Astrocyte (in vitro differentiated cells and primary cell): ENCODE measurements at regions not wholly inside any gene's neighbourhood (a gene's known extent, or its start where the extent isn't known, plus 50 kb on each side); places are given as distances from the start of the nearest gene placed in this dataset.

ENCODE experiments used
- DNase-seq: peaks from one replicate; pipeline ENCODE4 v3.0.0-alpha.2; 2010; ENCODE audit warnings: low read depth
- FAIRE-seq: peaks from 2 replicates; lab custom pipeline; 2011; peaks lifted over from hg19 to GRCh38; lab: Jason Lieb, UNC
- H2AFZ ChIP-seq: 2 replicates; pipeline ENCODE4 v1.6.0; 2012; ENCODE audit warnings: low read depth, low read length, inconsistent platforms
- H3K27ac ChIP-seq: 2 replicates; pipeline ENCODE4 v1.5.1; 2011; ENCODE audit warnings: low read depth, low read length, inconsistent platforms
- H3K27me3 ChIP-seq: 2 replicates; pipeline ENCODE4 v1.6.0; 2011; ENCODE audit warnings: low read length, inconsistent platforms; ENCODE audit not compliant: insufficient read depth
- H3K36me3 ChIP-seq: 2 replicates; pipeline ENCODE4 v1.5.1; 2011; ENCODE audit warnings: low read length, inconsistent platforms; ENCODE audit not compliant: insufficient read depth
- H3K4me1 ChIP-seq: 2 replicates; pipeline ENCODE4 v1.5.1; 2011; ENCODE audit warnings: low read length, inconsistent platforms; ENCODE audit not compliant: insufficient read depth
- H3K4me2 ChIP-seq: 2 replicates; pipeline ENCODE4 v1.6.0; 2012; ENCODE audit warnings: low read length, inconsistent platforms
- H3K4me3 ChIP-seq: 2 replicates; pipeline ENCODE4 v1.5.1; 2011; ENCODE audit warnings: low read depth, mild to moderate bottlenecking, low read length, inconsistent platforms; ENCODE audit not compliant: insufficient read depth
- H3K79me2 ChIP-seq: 2 replicates; pipeline ENCODE4 v1.6.0; 2012; ENCODE audit warnings: mild to moderate bottlenecking, low read length, inconsistent platforms; ENCODE audit not compliant: insufficient read depth
- H3K9ac ChIP-seq: 2 replicates; pipeline ENCODE4 v1.6.0; 2012; ENCODE audit warnings: mild to moderate bottlenecking, low read length, inconsistent platforms
- H3K9me3 ChIP-seq: 2 replicates; pipeline ENCODE4 v1.5.1; 2012; ENCODE audit warnings: low read depth, mild to moderate bottlenecking, low read length, inconsistent platforms; ENCODE audit not compliant: insufficient read depth
- H4K20me1 ChIP-seq: 2 replicates; pipeline ENCODE4 v1.6.0; 2012; ENCODE audit warnings: low read length, inconsistent platforms; ENCODE audit not compliant: insufficient read depth
- H3K27ac Mint-ChIP-seq: one replicate; pipeline ENCODE4 v1.8.0; 2021; ENCODE audit warnings: mild to moderate bottlenecking, mixed read lengths; ENCODE audit not compliant: unreplicated experiment
- H3K27me3 Mint-ChIP-seq: one replicate; pipeline ENCODE4 v1.8.0; 2021; ENCODE audit warnings: low read depth, mixed read lengths; ENCODE audit not compliant: unreplicated experiment
- H3K36me3 Mint-ChIP-seq: one replicate; pipeline ENCODE4 v1.8.0; 2021; ENCODE audit warnings: low read depth, mixed read lengths; ENCODE audit not compliant: unreplicated experiment
- H3K4me1 Mint-ChIP-seq: one replicate; pipeline ENCODE4 v1.8.0; 2021; ENCODE audit warnings: low read depth, mixed read lengths; ENCODE audit not compliant: unreplicated experiment
- H3K4me3 Mint-ChIP-seq: one replicate; pipeline ENCODE4 v1.8.0; 2021; ENCODE audit warnings: mild to moderate bottlenecking, moderate library complexity, mixed read lengths; ENCODE audit not compliant: unreplicated experiment
- H3K9me3 Mint-ChIP-seq: one replicate; pipeline ENCODE4 v1.8.0; 2021; ENCODE audit warnings: mild to moderate bottlenecking, mixed read lengths; ENCODE audit not compliant: unreplicated experiment
- EZH2 ChIP-seq: IDR thresholded peaks from 2 replicates; pipeline ENCODE4 v1.6.1; 2012; ENCODE audit warnings: mild to moderate bottlenecking, low read length, inconsistent platforms; ENCODE audit not compliant: insufficient read depth
- TF ChIP-seq, protein P1 (sequence below): IDR thresholded peaks from 2 replicates; pipeline ENCODE4 v1.5.1; 2011; ENCODE audit warnings: low read depth, mild to moderate bottlenecking, inconsistent platforms, low read length, moderate library complexity; ENCODE audit not compliant: insufficient read depth

DNA sequence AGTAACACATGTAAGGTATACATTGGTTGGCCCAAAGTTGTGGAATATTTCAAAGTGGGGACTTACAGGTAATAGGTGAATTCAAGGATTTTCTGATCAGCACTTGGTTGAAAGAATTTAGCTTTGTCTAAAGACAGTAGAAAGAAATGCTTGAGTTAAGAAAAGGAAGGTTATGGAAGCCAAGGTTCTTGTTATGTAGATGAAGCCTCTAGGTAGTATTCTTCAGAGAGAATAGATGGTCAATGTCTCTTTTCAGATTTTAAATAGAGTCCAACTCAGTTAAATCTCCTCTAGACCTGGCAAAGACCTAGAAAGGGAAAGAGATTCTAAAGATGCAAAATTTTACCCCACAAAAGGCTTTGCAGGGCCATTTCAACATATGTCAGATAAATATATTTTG, 157.4 kb downstream of the ANKRD30B start:
- DNase-seq (no peak), FAIRE-seq (no peak)
- H3K27me3 ChIP-seq, result no peaks in the 10 kb centered on the region
- no peaks in the 10 kb centered on the region for H3K4me1 ChIP-seq
- no peak overlapping the region for H2AFZ ChIP-seq
- Mint-ChIP-seq H3K27ac (no peak overlapping the region), H3K4me3 (no peak overlapping the region), H3K9me3 (peaks cover 10% of the 10 kb centered on the region), H3K27me3 (peaks cover 1% of the 10 kb centered on the region), H3K4me1 (no peaks in the 10 kb centered on the region), H3K36me3 (no peaks in the 10 kb centered on the region)
- no peaks in the 10 kb centered on the region for H4K20me1 ChIP-seq
- H3K27ac ChIP-seq, result no peak overlapping the region
- TF ChIP-seq, protein P1, sequence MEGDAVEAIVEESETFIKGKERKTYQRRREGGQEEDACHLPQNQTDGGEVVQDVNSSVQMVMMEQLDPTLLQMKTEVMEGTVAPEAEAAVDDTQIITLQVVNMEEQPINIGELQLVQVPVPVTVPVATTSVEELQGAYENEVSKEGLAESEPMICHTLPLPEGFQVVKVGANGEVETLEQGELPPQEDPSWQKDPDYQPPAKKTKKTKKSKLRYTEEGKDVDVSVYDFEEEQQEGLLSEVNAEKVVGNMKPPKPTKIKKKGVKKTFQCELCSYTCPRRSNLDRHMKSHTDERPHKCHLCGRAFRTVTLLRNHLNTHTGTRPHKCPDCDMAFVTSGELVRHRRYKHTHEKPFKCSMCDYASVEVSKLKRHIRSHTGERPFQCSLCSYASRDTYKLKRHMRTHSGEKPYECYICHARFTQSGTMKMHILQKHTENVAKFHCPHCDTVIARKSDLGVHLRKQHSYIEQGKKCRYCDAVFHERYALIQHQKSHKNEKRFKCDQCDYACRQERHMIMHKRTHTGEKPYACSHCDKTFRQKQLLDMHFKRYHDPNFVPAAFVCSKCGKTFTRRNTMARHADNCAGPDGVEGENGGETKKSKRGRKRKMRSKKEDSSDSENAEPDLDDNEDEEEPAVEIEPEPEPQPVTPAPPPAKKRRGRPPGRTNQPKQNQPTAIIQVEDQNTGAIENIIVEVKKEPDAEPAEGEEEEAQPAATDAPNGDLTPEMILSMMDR, result no peak
- no peak for TF ChIP-seq EZH2
- no peak overlapping the region for H3K4me3 ChIP-seq
- H3K79me2 ChIP-seq, result no peaks in the 10 kb centered on the region
- no peaks in the 10 kb centered on the region for H3K36me3 ChIP-seq
- H3K4me2 ChIP-seq, result no peak overlapping the region
- peaks cover 5% of the 10 kb centered on the region for H3K9me3 ChIP-seq
- H3K9ac ChIP-seq, result no peak overlapping the region

DNA sequence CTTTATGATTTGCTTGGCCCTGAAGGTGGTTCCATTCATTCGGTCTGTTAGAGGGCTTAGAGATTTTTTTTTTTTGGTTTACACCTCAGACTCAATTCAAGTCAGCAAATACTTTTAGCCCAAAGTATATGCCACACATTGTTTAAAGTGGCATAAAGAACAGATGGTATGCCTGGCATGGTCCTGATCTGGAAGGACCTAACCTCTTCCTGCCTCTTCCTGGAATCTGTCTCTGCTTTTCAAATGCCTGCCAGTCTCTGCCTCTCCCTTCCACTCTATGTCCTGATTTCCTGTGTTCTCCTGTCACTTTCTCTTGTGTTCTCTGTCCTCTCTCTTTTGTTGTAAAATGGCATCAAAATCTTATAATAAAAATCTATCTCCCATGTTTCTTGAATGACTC, 158.0 kb downstream of the ANKRD30B start:
- Mint-ChIP-seq H3K27ac (no peak overlapping the region), H3K4me3 (no peak overlapping the region), H3K36me3 (no peaks in the 10 kb centered on the region), H3K27me3 (peaks cover 1% of the 10 kb centered on the region), H3K9me3 (peaks cover 10% of the 10 kb centered on the region), H3K4me1 (no peaks in the 10 kb centered on the region)
- Histone ChIP-seq H3K27me3 (no peaks in the 10 kb centered on the region), H3K36me3 (no peaks in the 10 kb centered on the region), H3K4me3 (no peak overlapping the region), H3K79me2 (no peaks in the 10 kb centered on the region), H3K4me2 (no peak overlapping the region), H3K9me3 (peaks cover 5% of the 10 kb centered on the region), H3K27ac (no peak overlapping the region), H3K9ac (no peak overlapping the region), H2AFZ (no peak overlapping the region), H4K20me1 (no peaks in the 10 kb centered on the region), H3K4me1 (no peaks in the 10 kb centered on the region)
- TF ChIP-seq EZH2, result no peak
- TF ChIP-seq, protein P1, result no peak
- no peak for DNase-seq
- FAIRE-seq, result no peak

- Histone ChIP-seq H4K20me1 (no peaks in the 10 kb centered on the region), H3K4me2 (no peak overlapping the region), H2AFZ (no peak overlapping the region), H3K9ac (no peak overlapping the region), H3K9me3 (peaks cover 5% of the 10 kb centered on the region), H3K27me3 (no peaks in the 10 kb centered on the region), H3K79me2 (no peaks in the 10 kb centered on the region), H3K36me3 (no peaks in the 10 kb centered on the region), H3K4me1 (no peaks in the 10 kb centered on the region), H3K27ac (no peak overlapping the region), H3K4me3 (no peak overlapping the region)
- H3K36me3 Mint-ChIP-seq, result no peaks in the 10 kb centered on the region
- H3K4me1 Mint-ChIP-seq, result no peaks in the 10 kb centered on the region
- no peak overlapping the region for H3K27ac Mint-ChIP-seq
- TF ChIP-seq, protein P1, result no peak
- no peak for TF ChIP-seq EZH2
- FAIRE-seq (no peak), DNase-seq (no peak)
- peaks cover 1% of the 10 kb centered on the region for H3K27me3 Mint-ChIP-seq
- H3K4me3 Mint-ChIP-seq, result no peak overlapping the region
- peaks cover 10% of the 10 kb centered on the region for H3K9me3 Mint-ChIP-seq
These were observed 159.4 kb downstream of the ANKRD30B start for GRCh38 chr18:14907420-14907819.
